GM21360 (cell line): ENCODE measurements at regions not wholly inside any gene's neighbourhood (a gene's known extent, or its start where the extent isn't known, plus 50 kb on each side); places are given as distances from the start of the nearest gene placed in this dataset.

ENCODE experiments used
- ATAC-seq: cut with Tn5 transposase; IDR thresholded peaks from one replicate; pipeline ENCODE4 v1.9.1; 2021; ENCODE audit warnings: mild to moderate bottlenecking, moderate library complexity; ENCODE audit not compliant: unreplicated experiment

DNA sequence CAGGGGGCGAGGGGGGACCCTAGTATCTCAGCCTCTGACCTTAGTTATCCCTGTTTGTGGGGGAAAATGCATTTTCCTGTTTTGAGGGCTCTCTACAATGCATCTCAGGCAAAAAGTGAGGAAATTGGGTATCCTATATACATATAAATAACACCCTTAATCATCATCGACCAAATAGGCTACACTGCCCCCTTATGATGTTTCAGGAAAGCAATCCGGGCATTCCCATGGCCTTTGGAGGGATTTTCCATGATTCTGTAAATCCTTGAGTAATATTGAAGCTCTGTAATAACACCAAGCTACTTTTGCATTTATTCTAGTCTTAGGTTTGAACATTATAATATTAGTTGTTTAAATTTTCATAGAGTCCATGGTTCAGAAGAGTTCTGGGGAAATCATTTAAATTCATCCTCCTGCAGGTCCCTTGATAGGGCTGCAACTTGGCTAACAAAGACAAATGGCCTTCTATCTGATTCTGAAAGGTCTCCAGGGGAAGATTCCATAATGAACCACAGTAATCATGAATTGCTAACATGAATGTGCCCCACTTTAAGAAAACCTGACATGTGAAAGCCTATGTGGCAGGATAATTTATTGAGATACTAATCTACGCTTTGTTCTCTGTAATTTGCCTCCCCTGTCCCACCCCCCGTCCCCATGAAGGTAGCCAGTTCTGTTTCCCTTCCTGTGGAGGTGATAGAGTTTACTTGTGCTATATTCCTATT, 91.5 kb upstream of the SCOC start:
- ATAC-seq = no peak

GRCh38 chr4:140277576-140277975, 95.9 kb upstream of the SCOC start:
- ATAC-seq = no peak

DNA sequence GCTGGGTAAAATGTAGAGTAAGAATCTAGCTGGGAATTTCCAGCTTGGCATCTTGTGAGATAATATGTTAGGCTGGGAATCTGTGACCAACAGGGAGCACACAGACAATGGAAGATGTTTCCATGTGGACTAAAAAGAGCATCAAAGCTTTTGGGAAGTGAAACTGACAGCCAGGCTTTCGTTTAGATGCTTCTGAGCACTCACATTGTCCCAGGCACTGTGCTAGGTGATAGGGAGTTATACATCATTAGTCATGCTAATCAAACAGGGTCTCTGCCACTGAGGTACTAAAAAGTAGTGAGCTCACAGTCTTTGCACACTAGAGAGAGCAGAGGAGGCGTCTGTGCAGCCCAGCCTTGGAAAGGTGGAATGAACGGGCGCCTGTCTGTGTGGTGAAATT, 101.9 kb upstream of the SCOC start:
- ATAC-seq = no peak

DNA sequence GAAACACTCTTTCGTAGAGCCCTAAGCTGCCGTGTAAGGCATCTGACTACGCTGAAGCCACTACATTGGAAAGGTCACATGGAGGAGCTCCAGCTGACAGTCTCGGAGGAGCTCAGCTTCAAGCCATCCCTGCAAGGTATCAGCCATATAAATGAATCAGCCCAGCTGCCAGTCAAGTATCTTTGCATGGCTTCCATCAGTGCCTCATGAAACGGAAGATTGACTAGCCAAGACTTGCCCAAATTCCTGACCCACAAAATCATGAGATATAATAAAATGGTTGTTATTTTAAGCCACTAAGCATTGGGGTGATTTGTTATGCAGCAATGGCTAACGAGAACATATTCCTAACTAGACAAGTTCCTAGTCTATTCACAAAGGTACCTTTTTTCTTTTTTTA, 104.1 kb upstream of the SCOC start:
- ATAC-seq = no peak

DNA sequence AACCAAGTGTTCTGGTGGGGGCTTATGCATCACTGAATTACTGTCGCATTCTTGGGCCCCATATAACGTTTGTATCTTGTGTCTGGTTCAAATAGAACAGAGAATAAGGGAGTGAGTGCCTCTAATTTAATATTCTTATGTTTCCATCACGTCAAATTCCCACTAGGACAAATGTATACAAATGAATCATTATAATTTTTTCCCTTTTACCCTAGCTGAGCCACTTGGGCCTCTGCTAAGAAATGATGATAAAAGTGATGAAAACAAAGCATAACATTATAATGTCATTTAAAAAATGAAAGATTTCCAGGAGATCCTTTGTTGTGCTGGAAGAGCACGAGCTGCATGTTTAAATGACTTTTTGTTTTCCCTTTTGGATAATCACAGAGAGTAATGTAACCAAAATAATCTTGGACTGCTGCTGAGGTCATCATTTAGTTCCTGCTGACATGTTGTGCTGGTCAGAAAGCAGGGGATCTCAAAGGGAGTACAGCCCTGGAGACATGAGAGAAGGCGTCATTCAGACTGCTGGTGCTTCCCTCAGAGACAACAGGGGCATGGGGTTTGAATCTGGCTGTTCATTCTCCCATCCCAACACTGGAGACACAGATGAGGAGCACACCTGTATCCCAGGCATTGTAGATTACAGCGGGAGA, 105.1 kb upstream of the SCOC start:
- ATAC-seq = no peak

GRCh38 chr4:140267576-140267975, 105.9 kb upstream of the SCOC start:
- ATAC-seq = no peak

DNA sequence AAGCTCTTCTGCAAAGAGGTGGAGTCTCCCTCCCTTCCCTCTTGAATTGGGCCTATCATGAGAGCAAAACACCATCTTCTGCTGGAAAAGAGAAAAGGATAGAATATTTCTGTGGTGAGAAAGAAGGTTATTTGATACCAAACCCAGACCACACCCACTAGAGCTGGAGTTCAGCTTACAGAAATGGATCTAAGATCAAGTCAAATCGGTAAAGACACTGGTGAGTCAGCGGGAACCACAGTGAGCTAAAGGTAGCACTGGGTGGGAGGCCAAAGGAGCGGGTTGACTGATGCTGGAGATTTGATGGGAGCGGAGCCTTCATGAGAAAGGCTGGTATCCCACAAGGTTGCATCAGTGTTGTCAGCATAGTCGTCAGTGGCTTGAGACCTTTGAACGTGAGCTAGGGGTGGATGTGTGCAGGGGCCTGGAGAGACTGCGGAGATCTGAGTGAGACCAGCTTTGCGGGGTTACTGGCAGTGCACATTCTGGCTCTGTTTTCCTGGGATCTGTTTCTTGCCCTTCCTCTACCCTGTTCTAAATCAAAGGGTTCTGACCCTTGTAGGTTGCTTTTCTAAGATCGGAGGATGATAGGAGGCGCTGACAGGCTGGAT, 106.4 kb upstream of the SCOC start:
- no peak for ATAC-seq

- ATAC-seq = no peak
Observed at GRCh38 chr4:140260227-140260626, 106.2 kb upstream of the MAML3 start.

- no peak for ATAC-seq
Observed at GRCh38 chr4:140258476-140258875, 104.5 kb upstream of the MAML3 start.

DNA sequence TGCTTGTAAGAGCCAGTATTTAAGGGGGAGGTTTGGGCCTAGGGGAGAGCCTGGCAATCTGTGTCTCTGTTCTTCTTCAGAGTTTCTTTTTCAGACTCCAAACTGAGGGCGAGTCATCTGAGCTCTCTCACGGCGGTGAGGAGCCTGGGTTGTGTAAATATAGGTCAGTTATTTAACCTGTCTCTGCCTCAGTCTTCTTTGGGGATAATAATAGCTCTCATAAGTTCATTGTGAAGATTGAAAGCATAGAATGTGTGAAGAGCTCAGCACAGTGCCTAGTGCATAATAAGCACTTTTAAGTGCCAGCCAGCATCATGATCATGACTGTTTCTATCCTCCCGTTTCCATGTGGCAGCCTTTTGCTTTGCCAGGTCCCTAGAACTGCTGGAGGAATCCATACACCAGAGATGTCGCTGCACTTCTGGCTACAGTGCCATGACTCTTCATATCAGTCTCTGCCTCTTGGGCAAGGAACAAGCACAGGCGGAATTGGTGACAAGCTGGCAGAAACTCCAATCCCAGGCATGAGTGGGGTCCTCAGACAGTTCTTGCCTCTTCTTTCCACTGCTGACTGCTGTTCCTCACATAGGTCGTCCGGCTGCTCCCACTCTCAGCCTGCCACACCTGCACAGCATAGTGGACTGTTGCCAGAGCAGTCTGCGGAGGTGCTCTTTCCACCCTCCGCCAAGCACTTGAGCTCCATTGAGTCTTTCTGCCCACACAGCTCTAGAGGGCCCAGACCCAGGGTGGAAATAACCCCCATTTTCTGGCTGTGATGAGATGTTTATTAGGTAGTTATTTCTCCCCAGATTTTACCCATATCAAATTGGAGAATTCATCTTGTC, 103.7 kb upstream of the MAML3 start:
- no peak for ATAC-seq

DNA sequence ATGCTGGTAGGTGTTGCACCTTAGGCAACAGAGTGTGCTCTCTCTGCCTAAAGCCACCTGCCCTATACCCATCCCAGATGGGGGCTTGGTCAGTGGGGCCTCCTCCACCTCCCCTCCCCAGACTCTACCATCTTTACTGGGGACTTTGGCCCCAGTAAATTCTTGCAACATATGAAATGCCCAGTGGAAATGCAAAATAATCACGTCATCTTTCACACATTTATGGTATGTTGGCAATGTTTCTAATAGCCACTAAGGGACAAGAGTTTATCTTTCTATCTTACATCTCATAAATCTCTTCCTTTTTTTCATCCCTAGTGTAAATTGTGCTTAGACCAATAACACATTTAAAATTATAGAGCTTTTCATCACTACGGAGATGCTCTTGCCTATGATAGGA, 103.0 kb upstream of the MAML3 start:
- no peak for ATAC-seq

GRCh38 chr4:140256335-140256734, 102.4 kb upstream of the MAML3 start:
- ATAC-seq = no peak

DNA sequence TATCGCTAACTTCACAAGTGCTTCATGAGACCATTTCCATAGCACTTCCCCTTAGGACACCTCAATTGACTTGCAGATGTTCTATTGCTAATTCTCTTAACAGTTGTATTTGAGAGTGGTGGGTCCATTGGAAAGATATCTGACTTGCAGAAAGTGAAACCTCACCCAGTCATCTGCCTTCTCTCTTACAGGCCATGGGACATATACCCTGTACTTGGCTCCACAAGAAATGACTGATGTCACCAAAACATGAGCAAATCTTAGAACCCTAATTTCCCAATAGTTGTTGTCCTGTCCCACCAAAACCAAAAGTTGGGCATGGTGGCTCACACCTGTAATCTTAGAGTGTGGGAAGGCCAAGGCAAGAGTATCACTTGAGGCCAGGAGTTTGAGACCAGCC, 101.9 kb upstream of the MAML3 start:
- ATAC-seq = no peak

DNA sequence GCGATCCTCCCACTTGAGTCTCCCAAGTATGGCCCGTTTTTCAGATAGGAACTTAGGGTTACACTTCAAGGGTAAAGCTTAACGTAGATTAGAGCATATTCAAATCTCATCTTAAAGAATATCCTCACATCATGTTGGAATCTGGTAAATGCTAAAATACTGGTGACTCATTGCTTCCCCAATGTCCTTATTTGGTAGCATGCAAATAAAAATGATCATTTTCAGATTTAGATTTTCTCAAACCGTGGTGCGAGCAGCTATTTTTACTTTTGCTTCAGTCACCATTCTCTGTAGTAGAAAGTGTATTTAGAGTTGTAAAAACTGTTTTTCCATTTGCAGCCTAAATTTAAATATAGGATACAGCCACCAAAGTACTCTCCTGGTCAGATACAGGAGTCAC, 101.5 kb upstream of the MAML3 start:
- ATAC-seq = no peak

GRCh38 chr4:140254651-140255299, 100.8 kb upstream of the MAML3 start:
- ATAC-seq = no peak

DNA sequence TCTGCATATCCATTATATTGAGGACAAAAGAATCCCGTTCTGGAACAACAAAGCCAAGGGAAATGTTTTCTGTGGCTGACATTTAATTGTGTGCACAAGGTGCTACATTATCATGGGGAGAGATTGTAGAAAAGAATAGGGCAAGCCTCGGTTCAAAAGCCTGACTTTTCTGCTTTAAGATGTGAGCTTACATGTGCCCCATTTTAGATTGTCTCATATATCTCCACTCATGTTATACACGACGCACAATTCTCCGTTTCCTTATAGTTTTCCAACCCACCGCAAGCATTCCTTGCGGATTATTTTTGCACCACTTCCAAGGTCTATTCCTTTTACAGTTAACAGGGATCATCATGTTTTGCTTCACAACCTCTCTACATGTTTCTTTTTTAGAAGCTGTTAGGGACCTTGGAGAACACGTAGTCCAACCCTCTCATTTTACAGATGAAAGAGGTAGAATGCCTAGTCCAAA, 99.6 kb upstream of the MAML3 start:
- ATAC-seq = no peak

DNA sequence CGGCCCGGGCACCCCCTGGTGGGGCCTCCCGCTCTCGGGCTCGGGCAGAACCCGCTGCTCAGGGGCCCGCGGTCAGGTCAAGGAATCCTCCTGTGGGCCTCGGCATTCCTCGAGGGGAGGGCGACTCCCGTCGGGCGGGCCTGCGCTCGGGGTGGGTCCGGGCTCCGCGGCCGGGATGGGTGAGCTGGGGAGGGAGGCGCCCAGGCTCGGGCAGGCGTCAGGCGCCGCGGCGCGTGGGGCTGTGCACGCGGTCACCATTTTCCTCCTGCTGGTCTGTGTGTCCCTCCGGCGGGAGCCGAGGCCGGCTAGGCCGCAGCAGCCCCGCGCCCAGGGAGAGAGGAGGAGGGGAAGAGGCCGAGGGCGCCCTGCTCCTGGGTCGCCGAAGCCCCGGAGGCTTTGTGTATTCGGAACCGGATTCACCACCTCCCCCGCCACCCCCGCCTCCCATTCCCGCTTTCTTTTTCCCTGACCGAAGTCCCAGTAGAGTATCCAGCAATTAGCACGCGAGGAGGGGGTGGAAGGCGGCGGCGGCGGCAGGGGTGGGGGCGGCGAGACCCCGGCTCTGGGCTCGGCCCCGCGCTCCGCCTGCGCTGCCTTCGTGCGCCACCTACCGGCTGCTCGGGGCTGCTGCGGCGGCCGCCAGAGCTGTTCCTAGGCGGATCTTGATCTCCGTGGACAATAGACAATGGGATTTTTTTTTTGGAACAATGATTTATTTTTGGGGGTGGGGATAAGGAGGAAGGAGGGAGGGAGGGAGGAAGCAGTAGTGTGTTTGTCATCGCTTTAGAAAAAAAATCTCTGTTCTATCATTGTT, 99.0 kb upstream of the MAML3 start:
- ATAC-seq = peak; percentile 53

DNA sequence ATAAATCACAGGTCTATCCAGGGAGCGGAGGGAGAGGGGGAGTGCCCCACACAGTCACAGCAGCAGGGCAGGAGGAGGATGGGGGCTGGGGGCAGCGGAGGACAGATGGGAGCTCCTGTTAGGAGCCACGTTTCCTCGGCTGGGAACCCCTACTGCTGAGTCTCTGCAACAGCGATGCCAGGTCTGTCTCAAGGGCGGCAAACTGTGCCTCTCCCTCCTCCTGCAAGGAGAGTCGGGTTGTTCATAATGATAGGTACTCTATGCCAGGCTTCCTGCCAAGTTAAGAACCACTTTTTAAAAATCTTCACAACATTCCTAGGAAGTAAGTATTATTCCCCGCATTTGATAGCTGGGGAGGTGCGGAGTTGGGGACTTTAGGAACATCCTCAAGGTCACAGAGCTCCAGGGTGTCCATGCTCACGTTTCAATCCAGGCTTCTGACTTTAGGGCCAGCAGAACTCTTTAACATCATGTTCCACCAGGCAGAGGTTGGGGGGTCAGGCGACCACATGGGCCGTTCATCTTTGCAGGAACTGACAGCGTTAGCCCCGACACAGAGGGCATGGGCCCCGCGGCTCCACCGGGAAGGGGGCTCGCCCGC, 98.3 kb upstream of the MAML3 start:
- ATAC-seq = no peak

- no peak for ATAC-seq
Observed at GRCh38 chr4:140251571-140251970, 97.6 kb upstream of the MAML3 start.
